ENCODE measurements at regions not wholly inside any gene's neighbourhood (a gene's known extent, or its start where the extent isn't known, plus 50 kb on each side); places are given as distances from the start of the nearest gene placed in this dataset.

DNA sequence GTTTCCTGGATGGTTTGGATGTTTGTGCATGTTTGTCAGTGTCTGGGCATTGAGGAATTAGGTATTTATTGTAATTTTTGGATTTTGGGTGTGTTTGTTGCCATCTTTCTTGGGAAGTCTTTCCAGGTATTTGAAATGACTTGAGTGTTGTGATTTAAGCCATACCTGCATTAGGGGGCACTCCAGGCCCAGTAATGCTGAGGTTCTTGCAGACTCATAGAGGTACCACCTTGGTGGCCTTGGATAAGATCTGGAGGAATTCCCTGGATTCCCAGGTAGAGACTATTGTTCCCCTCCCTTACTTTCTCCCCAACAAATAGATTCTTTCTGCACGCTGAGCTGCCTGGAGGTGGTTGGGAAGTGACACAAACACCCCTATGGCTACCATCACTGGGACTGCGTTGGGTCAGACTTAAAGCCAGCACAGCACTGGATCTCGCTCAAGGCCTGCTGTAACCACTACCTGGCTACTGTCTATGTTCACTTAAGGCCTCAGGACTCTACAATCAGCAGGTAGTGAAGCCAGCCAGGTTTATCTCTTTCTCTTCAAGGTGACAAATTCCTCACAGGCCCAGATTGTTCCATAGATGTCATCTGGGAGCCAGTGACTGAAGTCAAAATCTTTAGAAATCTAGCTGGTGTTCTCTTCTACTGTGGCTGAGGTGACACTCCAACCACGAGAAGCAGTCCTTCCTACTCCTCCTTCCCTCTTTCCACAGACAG is 643.6 kb downstream of the PDHA2 start:
- no peaks in the 10 kb centered on the region for H3K9me3 ChIP-seq (ENCODE audit: control insufficient read depth, insufficient read depth, low read depth, low read length)
- no peak for TF ChIP-seq SIN3A (IDR thresholded peaks at IDR 0.05; ENCODE audit: borderline replicate concordance, insufficient read depth, low read depth, low read length)
- TF ChIP-seq, protein P1, sequence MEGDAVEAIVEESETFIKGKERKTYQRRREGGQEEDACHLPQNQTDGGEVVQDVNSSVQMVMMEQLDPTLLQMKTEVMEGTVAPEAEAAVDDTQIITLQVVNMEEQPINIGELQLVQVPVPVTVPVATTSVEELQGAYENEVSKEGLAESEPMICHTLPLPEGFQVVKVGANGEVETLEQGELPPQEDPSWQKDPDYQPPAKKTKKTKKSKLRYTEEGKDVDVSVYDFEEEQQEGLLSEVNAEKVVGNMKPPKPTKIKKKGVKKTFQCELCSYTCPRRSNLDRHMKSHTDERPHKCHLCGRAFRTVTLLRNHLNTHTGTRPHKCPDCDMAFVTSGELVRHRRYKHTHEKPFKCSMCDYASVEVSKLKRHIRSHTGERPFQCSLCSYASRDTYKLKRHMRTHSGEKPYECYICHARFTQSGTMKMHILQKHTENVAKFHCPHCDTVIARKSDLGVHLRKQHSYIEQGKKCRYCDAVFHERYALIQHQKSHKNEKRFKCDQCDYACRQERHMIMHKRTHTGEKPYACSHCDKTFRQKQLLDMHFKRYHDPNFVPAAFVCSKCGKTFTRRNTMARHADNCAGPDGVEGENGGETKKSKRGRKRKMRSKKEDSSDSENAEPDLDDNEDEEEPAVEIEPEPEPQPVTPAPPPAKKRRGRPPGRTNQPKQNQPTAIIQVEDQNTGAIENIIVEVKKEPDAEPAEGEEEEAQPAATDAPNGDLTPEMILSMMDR (IDR thresholded peaks at IDR 0.05): no peak
- no peak for TF ChIP-seq TCF7L2 (IDR thresholded peaks at IDR 0.05; ENCODE audit: low read depth, low read length)
- TF ChIP-seq, protein P2, sequence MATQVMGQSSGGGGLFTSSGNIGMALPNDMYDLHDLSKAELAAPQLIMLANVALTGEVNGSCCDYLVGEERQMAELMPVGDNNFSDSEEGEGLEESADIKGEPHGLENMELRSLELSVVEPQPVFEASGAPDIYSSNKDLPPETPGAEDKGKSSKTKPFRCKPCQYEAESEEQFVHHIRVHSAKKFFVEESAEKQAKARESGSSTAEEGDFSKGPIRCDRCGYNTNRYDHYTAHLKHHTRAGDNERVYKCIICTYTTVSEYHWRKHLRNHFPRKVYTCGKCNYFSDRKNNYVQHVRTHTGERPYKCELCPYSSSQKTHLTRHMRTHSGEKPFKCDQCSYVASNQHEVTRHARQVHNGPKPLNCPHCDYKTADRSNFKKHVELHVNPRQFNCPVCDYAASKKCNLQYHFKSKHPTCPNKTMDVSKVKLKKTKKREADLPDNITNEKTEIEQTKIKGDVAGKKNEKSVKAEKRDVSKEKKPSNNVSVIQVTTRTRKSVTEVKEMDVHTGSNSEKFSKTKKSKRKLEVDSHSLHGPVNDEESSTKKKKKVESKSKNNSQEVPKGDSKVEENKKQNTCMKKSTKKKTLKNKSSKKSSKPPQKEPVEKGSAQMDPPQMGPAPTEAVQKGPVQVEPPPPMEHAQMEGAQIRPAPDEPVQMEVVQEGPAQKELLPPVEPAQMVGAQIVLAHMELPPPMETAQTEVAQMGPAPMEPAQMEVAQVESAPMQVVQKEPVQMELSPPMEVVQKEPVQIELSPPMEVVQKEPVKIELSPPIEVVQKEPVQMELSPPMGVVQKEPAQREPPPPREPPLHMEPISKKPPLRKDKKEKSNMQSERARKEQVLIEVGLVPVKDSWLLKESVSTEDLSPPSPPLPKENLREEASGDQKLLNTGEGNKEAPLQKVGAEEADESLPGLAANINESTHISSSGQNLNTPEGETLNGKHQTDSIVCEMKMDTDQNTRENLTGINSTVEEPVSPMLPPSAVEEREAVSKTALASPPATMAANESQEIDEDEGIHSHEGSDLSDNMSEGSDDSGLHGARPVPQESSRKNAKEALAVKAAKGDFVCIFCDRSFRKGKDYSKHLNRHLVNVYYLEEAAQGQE (IDR thresholded peaks at IDR 0.05; ENCODE audit: insufficient read depth in 1 of 2, low read depth in 2 of 2, low read length in 1 of 2): no peak
- no peak for TF ChIP-seq POLR2AphosphoS5 (IDR thresholded peaks at IDR 0.05; ENCODE audit: low read depth, low read length)
- in situ Hi-C loops (cut with HindIII; ENCODE audit: low pct_unique_long_range_greater_than_20kb, low sequenced_read_pairs): no loop called here
- intact Hi-C loops (cut with micrococcal nuclease; ENCODE audit: unreplicated experiment): no loop called here
- CTCF ChIA-PET: no interaction called here
- no peaks in the 10 kb centered on the region for H3K4me1 ChIP-seq (ENCODE audit: control insufficient read depth, insufficient read depth, low read length)
- no TSS peak for BruUV-seq (replicated peaks)
- DNase-seq (ENCODE audit: low read depth, low spot score) (no peak), ATAC-seq (no peak)
- H3K27ac ChIP-seq (ENCODE audit: low read length): no peak overlapping the region
- H3K4me3 ChIP-seq (ENCODE audit: low read depth in 2 of 2, low read length in 2 of 2): no peak overlapping the region
- no peaks in the 10 kb centered on the region for H3K27me3 ChIP-seq (ENCODE audit: control insufficient read depth, insufficient read depth, low read length)
- POLR2A ChIA-PET: no interaction called here
- no peaks in the 10 kb centered on the region for H3K36me3 ChIP-seq (ENCODE audit: control insufficient read depth, insufficient read depth, low read length)

DNA sequence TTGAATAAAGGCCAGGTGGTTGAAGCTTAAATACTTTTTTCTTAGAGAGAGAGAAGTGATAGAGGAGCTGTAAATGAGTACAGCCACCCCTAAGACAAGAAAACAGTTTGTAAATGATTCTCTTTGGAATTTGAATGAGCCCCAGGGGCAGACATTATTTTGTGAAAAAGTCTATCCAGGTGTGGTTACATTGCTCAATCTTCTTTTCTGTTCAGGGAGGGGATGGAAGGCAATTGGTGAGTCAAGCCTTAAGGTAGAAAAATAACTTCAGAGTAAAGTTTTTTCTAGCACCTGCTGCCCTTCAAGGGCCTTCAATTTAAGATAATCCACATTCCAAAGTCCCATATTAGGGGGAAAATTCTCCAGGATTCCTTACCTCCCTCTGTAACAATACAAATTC is 646.7 kb downstream of the PDHA2 start:
- no TSS peak for BruUV-seq (replicated peaks)
- Histone ChIP-seq H3K4me1 (ENCODE audit: control insufficient read depth, insufficient read depth, low read length) (no peaks in the 10 kb centered on the region), H3K4me3 (ENCODE audit: low read depth in 2 of 2, low read length in 2 of 2) (no peak overlapping the region), H3K27ac (ENCODE audit: low read length) (no peak overlapping the region), H3K27me3 (ENCODE audit: control insufficient read depth, insufficient read depth, low read length) (no peaks in the 10 kb centered on the region), H3K9me3 (ENCODE audit: control insufficient read depth, insufficient read depth, low read depth, low read length) (no peaks in the 10 kb centered on the region), H3K36me3 (ENCODE audit: control insufficient read depth, insufficient read depth, low read length) (no peaks in the 10 kb centered on the region)
- intact Hi-C loops (cut with micrococcal nuclease; ENCODE audit: unreplicated experiment): no loop called here
- CTCF ChIA-PET: no interaction called here
- POLR2A ChIA-PET: no interaction called here
- DNase-seq (ENCODE audit: low read depth, low spot score) (no peak), ATAC-seq (no peak)
- no peak for TF ChIP-seq POLR2AphosphoS5 (IDR thresholded peaks at IDR 0.05; ENCODE audit: low read depth, low read length)
- TF ChIP-seq, protein P1 (IDR thresholded peaks at IDR 0.05): no peak
- TF ChIP-seq, protein P2 (IDR thresholded peaks at IDR 0.05; ENCODE audit: insufficient read depth in 1 of 2, low read depth in 2 of 2, low read length in 1 of 2): no peak
- no peak for TF ChIP-seq TCF7L2 (IDR thresholded peaks at IDR 0.05; ENCODE audit: low read depth, low read length)
- no peak for TF ChIP-seq SIN3A (IDR thresholded peaks at IDR 0.05; ENCODE audit: borderline replicate concordance, insufficient read depth, low read depth, low read length)
- in situ Hi-C loops (cut with HindIII; ENCODE audit: low pct_unique_long_range_greater_than_20kb, low sequenced_read_pairs): no loop called here

All from Panc1 (cell line).